Inferior parietal cortex (tissue), 1 donor: ENCODE measurements at regions not wholly inside any gene's neighbourhood (a gene's known extent, or its start where the extent isn't known, plus 50 kb on each side); places are given as distances from the start of the nearest gene placed in this dataset.
"Not testable (repeated sequence)": the region's sequence is repeated elsewhere in the genome, so short reads cannot be mapped to it uniquely, and the experiment has no call there.

Experiments
- DNase-seq: peaks from one replicate; pipeline ENCODE4 v3.0.0-alpha.2; 2016; ENCODE audit errors: extremely low spot score

DNA sequence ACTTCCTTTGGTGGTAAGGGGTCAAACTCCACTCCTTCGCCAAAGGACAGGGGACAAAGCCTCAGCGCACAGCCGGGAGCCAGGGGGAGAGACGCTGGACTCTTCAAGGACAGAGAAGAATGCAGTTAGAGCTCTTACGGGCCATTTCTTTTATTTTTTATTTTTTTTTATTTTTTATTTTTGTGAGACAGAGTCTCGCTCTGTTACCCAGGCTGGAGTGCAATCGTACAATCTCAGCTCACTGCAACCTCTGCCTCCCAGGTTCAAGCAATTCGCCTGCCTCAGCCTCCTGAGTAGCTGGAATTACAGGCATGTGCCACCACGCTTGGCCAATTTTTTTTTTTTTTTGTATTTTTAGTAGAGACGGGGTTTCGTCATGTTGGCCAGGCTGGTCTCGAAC is 93.2 kb upstream of the RPH3AL start, which contains the start of gene RFLNB:
Gene RFLNB, minus strand, starts transcription at position 101 of the 400 bp plus-strand sequence.
- DNase-seq: not testable (repeated sequence)

- no peak for DNase-seq
These were observed 92.4 kb upstream of the RPH3AL start for GRCh38 chr17:444879-445454.

DNA sequence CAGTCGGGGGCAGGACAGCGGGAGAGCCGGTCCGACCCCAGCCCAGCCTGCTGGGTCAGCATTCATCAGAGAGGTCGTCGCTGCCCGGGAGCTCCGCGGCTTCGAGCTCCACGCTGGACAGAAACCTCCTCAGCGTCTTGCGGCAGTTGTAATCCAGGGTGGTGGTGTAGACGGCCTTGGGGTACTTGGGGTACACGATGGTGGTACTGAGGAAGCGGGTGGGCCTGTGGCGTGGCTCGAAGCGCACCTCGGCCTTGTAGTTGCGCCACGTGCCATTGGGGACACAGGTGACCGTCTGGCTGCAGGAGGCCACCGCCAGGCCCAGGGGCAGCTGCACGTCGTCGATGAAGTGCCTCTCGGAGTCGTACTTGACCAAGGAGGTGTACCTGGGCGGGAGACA is 90.5 kb upstream of the RPH3AL start:
- DNase-seq: no peak

DNA sequence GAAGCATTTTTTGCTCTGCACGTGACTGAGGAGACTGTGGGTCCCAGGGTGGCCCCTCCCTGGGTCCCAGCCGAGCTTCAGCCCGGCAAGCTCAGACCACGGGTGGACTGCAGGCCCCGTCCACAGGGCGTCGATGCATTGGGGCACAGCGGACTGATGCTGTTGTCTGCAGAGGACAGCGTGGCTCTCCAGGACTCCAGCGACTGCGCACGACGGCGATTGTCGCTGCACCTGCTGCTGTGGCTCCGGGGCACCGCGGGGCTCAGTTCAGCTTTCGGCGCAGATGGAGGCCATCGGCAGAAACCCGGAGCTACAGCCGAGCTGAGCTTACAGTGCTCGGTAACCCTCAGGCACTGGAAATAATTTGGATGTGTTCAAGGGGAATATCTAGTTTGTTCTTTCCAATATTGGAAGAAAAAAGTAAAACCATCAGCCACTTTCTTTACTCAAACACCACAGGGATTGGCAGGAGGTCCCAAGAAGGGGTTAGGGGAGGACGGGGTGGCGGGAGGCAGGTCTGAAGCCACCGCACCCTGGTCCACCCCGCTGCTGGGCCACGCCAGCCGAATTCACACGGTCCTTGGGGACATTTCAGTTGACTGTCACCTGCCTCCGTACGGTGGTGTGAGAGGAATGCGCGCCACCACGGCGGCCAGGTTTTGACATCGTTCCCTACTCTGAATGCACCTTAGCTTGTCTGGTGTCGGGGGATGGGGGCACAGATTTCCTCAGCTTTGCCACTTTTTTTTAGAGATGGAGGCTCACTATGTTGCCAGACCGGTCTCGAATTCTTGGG is 88.7 kb upstream of the RPH3AL start:
- no peak for DNase-seq

DNA sequence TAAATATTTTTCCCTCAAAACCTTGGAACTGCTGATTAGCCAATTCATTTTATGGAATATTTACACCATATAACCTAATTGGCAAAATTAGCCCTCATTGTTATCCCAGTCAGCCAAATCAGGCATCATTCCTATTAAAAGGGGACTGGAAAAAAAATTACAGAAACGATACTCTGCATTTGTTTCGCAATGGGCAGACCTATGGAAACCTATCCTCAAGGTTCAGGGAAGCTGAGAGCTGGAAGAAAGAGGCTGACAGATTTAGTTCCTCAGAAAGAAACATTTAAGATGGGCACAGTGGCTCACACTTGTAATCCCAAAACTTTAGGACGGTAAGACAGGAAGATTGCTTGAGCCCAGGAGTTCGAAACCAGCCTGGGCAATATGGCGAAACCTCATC is 85.6 kb upstream of the RPH3AL start:
- no peak for DNase-seq

- DNase-seq: no peak
These were observed 84.9 kb upstream of the RPH3AL start for GRCh38 chr17:437545-437944.

DNA sequence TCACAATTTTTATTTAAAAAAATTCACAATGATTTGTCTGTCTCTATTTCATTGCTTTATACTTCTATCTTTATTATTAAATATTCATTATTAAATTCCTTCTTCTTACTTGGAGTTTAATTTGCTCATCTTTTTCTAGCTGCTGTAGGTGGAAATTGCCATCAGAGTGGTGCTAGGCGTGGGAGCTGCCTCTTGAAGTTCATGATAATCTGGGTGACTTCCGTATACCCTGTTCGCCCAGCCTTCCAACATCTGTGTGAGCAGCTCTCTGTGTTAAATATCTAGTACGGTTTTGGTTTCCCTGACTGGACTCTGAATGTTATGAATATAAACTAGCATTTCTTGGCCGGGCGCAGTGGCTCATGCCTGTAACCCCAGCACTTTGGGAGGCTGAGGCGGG is 84.0 kb upstream of the RPH3AL start:
- DNase-seq: no peak

DNA sequence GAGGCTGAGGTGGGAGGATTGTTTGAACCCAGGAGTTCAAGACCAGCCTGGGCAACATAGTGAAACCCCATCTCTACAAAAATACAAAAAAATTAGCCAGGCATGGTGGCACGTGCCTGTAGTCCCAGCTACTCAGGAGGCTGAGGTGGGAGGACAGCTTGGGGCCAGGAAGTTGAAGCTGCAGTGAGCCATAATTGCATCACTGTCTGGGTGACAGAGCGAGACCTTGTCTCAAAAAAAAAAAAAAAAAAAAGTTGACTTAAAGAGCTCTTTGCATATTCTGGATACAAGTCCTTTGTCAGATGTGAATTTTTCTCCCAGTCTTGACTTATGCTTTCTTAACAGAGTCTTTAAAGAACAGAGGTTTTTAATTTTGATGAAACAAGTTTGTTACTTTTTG is 79.9 kb upstream of the RPH3AL start:
- DNase-seq: not testable (repeated sequence)

DNA sequence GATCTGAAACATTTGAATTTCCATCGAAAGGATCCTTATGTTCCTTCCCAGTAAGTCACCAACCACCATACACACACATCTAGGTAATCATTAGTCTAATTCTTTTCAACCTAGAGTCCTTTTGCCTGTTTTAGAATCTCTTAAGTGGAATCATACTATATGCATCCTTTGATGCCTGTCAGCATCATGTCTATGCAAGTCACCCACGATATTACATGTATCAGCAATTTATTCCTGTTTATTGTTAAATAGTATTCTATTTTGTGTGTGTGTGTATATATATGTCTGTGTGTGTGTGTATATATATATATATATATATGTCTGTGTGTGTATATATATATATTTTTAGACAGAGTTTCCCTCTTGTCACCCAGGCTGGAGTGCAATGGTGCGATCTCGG is 78.9 kb upstream of the RPH3AL start:
- no peak for DNase-seq

DNA sequence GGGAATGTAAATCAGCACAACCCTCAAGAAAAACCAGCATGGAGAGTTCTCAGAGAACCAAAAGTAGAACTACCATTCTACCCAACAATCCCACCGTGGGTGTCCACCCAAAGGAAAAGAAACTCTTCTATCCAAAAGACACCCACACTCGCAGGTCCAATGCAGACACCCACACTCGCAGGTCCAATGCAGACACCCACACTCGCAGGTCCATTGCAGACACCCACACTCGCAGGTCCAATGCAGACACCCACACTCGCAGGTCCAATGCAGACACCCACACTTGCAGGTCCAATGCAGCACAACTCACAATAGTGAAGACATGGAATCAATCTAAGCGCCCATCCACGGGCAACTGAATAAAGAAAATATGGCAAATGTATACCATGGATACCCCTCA is 77.0 kb upstream of the RPH3AL start:
- no peak for DNase-seq

GRCh38 chr17:428414-428813 is 75.8 kb upstream of the RPH3AL start:
- DNase-seq: no peak

GRCh38 chr17:427891-428290 is 75.3 kb upstream of the RPH3AL start:
- DNase-seq: no peak

- no peak for DNase-seq
These were observed 74.7 kb upstream of the RPH3AL start for GRCh38 chr17:427327-427726.

DNA sequence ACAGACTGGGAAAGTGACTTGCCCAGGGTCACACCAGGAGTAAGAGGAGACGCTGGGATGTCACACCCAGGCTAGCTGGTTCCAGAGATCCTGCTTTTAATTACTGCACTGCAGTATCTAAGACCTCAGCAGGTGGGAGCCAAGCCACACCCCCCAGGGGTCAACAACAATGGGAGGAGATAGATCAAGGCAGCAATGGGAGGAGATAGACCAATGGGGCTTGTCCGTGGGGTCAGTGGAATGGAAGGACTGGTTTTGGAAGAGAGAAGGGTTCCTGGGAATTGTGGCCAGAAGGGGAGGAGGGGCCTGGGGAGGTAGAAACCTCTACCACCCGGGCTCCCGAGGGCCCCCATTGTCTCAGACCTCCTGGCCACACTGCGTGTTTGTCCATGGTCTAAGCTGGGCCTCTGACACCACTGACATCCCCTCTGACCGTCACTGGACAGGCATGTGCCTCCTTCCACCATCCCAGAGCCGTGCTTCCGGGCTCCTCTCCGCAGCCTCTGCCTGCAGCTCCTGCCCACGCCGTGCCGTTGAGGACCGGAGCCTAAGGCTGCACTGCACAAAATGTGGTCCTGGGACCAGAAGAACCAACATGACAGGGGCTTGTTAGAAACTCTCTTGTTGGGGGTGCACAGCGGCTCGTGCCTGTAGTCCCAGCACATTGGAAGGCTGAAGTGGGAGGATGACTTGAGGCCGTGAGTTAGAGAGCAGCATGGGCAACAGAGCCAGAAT is 69.8 kb upstream of the RPH3AL start:
- DNase-seq: no peak

GRCh38 chr17:420479-421175 is 68.0 kb upstream of the RPH3AL start:
- no peak for DNase-seq

DNA sequence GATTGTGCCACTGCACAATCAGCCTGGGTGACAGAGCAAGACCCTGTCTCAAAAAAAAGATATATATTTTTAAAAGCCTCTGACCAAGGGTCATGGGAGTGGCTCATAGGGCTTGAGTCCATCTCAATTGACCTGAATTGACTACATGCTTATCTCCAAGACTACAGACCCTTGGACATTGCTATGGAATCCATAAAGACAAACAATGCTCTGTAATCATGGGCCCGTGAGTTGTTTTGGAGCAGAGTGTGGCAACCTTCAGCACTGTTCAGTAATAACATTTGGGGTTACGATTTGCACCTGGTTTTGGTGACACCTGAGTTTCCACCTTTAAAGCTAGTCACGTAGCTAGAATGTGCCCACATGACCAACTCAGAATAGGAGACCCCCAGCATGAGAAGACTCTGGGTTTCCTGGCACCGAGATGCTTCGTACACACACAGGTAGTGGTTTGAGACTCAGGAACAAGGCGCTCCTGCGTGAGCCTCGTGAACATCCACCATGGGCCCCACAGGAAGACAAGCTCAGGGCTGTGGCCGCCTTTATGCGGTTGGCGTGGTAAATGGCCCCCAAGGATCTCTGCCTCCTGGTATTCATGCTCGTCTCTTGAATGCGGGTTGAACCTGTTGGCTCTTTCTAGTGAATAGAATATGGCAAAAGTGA is 66.6 kb upstream of the RPH3AL start:
- no peak for DNase-seq

DNA sequence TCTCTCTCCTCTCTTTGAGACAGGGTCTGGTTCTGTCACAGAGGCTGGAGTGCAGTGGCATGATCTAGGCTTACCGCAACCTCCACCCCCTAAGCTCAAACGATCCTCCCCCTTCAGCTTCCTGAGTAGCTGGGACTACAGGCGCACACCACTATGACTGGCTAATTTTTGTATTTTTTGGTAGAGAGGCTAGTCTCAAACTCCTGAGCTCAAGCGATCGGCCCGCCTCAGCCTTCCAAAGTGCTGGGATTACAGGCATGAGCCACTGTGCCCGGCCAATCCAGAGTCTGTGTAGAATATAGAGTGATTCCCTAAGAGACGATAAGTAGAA is 65.8 kb upstream of the RPH3AL start:
- no peak for DNase-seq

DNA sequence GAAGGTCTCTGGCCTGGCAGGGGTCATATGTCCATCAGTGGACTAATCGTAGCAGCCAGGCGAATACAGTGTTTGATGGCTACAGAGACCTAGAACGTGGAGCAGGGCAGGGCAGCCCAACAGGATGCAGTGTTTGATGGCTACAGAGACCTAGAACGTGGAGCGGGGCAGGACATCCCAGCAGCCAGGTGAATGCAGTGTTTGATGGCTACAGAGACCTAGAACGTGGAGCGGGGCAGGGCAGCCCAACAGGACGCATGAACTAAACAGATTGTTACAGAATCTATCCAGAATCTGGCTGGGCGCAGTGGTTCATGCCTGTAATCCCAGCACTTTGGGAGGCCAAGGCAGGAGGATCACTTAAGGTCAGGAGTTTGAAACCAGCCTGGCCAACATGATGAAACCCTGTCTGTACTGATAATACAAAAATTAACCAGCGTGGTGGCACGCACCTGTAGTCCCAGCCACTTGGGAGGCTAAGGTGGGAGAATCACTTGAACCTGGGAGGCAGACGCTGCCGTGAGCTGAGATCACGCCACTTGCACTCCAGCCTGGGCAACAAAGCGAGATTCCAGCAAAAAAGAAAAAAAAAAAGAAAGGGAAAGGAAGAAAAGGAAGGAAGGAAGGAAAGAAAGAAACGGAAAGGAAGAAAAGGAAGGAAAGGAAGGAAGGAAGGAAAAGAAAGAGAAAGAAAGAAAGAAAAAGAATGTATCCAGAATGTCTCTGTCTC is 65.2 kb upstream of the RPH3AL start:
- no peak for DNase-seq

DNA sequence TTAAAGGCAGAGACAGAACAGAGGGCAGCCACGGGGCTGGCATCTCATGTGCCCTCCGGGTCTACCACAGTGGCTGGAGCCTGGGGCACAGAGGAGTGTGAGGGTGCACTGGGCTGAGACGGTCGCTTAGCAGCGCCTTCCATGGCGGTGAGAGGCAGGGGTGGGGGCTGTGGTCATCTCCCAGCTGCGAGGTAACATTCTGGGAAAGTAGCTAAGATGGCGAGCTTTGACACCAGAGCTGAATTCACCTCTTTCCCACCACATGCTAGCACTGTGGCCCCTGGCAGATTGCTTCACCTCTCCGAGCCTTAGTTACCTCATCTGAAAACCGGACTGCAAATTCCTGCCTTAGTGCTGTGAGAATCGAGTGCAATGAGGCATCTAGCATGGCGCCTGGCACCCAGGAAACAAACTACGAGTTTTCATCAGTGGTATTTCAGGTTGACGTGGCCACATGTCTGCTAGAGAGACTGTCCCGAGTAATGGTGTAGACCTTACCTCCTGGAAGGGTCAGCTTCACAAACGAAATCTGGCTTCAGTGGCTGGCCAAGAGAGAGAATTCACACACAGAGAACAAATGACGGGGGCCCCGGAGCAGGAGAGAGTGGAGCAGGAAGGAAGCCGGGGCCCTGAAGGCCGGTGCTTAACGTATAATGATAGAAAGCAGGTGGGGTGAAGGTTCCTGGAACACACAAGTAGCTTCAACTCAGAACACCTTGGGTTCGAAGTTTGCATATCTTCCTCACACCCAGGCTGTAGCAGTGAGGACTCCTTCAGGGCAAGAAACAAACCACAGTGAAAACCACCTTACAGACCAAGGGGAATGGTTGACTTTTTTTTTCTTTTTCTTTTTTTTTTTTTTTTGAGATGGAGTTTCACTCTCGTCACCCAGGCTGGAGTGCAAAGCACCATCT is 63.9 kb upstream of the RPH3AL start:
- DNase-seq: no peak

DNA sequence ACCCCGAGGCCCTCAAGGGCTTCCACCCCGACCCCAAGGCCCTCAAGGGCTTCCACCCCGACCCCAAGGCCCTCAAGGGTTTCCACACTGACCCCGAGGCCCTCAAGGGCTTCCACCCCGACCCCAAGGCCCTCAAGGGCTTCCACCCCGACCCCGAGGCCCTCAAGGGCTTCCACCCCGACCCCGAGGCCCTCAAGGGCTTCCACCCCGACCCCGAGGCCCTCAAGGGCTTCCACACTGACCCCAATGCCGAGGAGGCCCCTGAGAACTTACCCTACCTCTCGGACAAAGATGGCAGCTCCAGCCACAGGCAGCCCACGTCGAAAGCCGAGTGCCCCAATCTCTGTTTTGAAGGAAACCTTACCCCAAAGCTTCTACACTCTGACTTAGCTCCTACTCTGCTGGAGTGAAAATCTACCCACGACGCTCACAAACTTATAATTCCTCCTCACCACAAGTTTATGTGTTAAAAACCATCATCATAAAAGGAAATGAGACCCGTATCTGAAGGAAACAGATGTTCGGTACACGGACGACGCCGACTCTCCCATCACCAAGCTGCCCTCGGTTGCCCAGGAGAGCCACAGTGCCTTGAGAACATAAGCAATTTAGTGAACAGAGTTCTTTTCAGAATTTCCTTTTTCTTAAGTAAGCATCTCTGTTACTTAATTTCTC is 61.2 kb upstream of the RPH3AL start:
- DNase-seq: no peak
